DND-41 (cell line): ENCODE measurements at regions not wholly inside any gene's neighbourhood (a gene's known extent, or its start where the extent isn't known, plus 50 kb on each side); places are given as distances from the start of the nearest gene placed in this dataset.

ENCODE experiments used
- ATAC-seq: fragments of 200-7000 bp; cut with Tn5 transposase; 3 replicates; pipeline ENCODE4 v1.9.1; 2021; ENCODE audit warnings: low read depth; ENCODE audit not compliant: insufficient read depth
- DNase-seq: peaks from one replicate; pipeline ENCODE4 v3.0.0-alpha.2; 2020
- H2AFZ ChIP-seq: 2 replicates; pipeline ENCODE4 v1.6.0; 2012; ENCODE audit warnings: low read depth, low read length
- H3K27ac ChIP-seq: 2 replicates; pipeline ENCODE4 v1.5.1; 2012; ENCODE audit warnings: low read length, inconsistent platforms
- H3K27me3 ChIP-seq: fragments of 200-600 bp; sonication (generic); 2 replicates; pipeline ENCODE4 v1.6.0; 2012; ENCODE audit warnings: low read length, mild to moderate bottlenecking, inconsistent platforms; ENCODE audit not compliant: insufficient read depth, poor library complexity
- H3K36me3 ChIP-seq: 2 replicates; pipeline ENCODE4 v1.5.1; 2012; ENCODE audit warnings: low read length, inconsistent platforms; ENCODE audit not compliant: insufficient read depth
- H3K4me1 ChIP-seq: 2 replicates; pipeline ENCODE4 v1.5.1; 2012; ENCODE audit warnings: mild to moderate bottlenecking, low read length; ENCODE audit not compliant: insufficient read depth
- H3K4me2 ChIP-seq: 2 replicates; pipeline ENCODE4 v1.6.0; 2012; ENCODE audit warnings: mild to moderate bottlenecking, moderate library complexity, low read length, inconsistent platforms; ENCODE audit not compliant: insufficient read depth
- H3K4me3 ChIP-seq, 2 experiments: fragments of 200-600 bp in 1 of 2; shearing (Covaris generic) in 1 of 2; 2 replicates each; pipeline ENCODE4 v1.5.1; 2012 to 2016; ENCODE audit warnings: inconsistent platforms in 2 of 2, low read length in 2 of 2, mild to moderate bottlenecking in 2 of 2, low read depth in 1 of 2, moderate library complexity in 1 of 2
- H3K79me2 ChIP-seq: 2 replicates; pipeline ENCODE4 v1.6.0; 2012; ENCODE audit warnings: low read length, inconsistent platforms; ENCODE audit not compliant: insufficient read depth
- H3K9ac ChIP-seq: 2 replicates; pipeline ENCODE4 v1.6.0; 2012; ENCODE audit warnings: low read depth, mild to moderate bottlenecking, inconsistent platforms, low read length, moderate library complexity
- H3K9me3 ChIP-seq: 2 replicates; pipeline ENCODE4 v1.5.1; 2012; ENCODE audit warnings: low read length, moderate library complexity, mild to moderate bottlenecking, inconsistent platforms; ENCODE audit not compliant: insufficient read depth, severe bottlenecking
- H4K20me1 ChIP-seq: 2 replicates; pipeline ENCODE4 v1.6.0; 2012; ENCODE audit warnings: low read length; ENCODE audit not compliant: insufficient read depth
- EZH2 ChIP-seq: IDR thresholded peaks from 3 replicates; pipeline ENCODE4 v1.6.1; 2012; ENCODE audit warnings: borderline replicate concordance, low read depth, mild to moderate bottlenecking, moderate library complexity, low read length, inconsistent platforms; ENCODE audit not compliant: severe bottlenecking
- TF ChIP-seq, protein P1 (sequence below): IDR thresholded peaks from 2 replicates; pipeline ENCODE4 v1.5.1; 2012; ENCODE audit warnings: borderline replicate concordance, low read length, moderate library complexity, mild to moderate bottlenecking; ENCODE audit not compliant: poor library complexity, severe bottlenecking; ENCODE audit errors: extremely low read depth

DNA sequence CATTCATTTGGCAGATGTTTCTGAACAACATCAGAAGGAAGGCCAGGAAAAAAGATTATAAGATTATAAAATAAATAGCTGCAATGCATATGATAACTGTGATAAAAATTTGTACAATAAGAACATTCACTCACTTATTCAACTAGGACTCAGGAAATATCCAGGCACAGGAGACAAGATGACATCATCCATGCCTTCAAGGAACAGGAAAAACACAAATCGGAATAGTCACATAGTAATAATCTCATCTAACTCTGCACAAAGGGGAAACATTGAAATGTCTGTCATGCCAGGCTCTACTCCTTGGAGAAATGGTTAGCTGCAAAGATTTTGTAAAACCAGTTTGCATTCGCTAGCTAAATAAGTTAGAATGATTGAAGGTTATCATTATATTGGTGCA, 233.5 kb upstream of the AGTR1 start:
- ATAC-seq (no peak), DNase-seq (no peak)
- H3K79me2 ChIP-seq: no peaks in the 10 kb centered on the region
- H3K9me3 ChIP-seq: no peaks in the 10 kb centered on the region
- H2AFZ ChIP-seq: no peak overlapping the region
- no peaks in the 10 kb centered on the region for H4K20me1 ChIP-seq
- no peak for TF ChIP-seq EZH2
- TF ChIP-seq, protein P1, sequence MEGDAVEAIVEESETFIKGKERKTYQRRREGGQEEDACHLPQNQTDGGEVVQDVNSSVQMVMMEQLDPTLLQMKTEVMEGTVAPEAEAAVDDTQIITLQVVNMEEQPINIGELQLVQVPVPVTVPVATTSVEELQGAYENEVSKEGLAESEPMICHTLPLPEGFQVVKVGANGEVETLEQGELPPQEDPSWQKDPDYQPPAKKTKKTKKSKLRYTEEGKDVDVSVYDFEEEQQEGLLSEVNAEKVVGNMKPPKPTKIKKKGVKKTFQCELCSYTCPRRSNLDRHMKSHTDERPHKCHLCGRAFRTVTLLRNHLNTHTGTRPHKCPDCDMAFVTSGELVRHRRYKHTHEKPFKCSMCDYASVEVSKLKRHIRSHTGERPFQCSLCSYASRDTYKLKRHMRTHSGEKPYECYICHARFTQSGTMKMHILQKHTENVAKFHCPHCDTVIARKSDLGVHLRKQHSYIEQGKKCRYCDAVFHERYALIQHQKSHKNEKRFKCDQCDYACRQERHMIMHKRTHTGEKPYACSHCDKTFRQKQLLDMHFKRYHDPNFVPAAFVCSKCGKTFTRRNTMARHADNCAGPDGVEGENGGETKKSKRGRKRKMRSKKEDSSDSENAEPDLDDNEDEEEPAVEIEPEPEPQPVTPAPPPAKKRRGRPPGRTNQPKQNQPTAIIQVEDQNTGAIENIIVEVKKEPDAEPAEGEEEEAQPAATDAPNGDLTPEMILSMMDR: no peak
- H3K9ac ChIP-seq: no peak overlapping the region
- no peak overlapping the region for H3K4me2 ChIP-seq
- H3K27ac ChIP-seq: no peak overlapping the region
- H3K36me3 ChIP-seq: no peaks in the 10 kb centered on the region
- H3K4me1 ChIP-seq: no peaks in the 10 kb centered on the region
- H3K4me3 ChIP-seq: no peak overlapping the region
- H3K27me3 ChIP-seq: no peaks in the 10 kb centered on the region

DNA sequence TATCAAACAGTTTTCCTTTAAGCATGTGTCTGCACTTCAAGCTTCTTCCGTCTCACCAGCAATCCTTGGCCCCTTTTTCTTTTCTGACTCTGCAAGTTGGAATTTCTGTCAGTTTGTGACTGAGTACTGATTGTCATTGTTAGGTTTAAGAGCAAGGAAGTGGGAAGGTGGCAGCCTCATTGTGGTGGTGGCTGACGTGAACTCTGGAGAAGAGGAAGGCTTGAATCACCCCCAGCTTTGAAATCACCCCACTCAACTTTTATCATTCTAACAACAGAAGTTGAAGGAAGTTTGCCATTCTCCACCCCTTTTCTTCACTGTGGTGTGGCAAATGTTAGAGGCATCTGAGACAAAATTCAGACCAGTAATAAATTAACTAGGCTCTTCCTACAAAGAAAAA, 231.6 kb upstream of the AGTR1 start:
- H4K20me1 ChIP-seq: no peaks in the 10 kb centered on the region
- no peaks in the 10 kb centered on the region for H3K4me1 ChIP-seq
- H3K27ac ChIP-seq: no peak overlapping the region
- no peaks in the 10 kb centered on the region for H3K36me3 ChIP-seq
- no peak overlapping the region for H3K4me2 ChIP-seq
- no peak overlapping the region for H2AFZ ChIP-seq
- no peak overlapping the region for H3K4me3 ChIP-seq
- no peaks in the 10 kb centered on the region for H3K79me2 ChIP-seq
- no peaks in the 10 kb centered on the region for H3K9me3 ChIP-seq
- TF ChIP-seq EZH2: no peak
- TF ChIP-seq, protein P1: no peak
- no peak overlapping the region for H3K9ac ChIP-seq
- no peak for ATAC-seq
- H3K27me3 ChIP-seq: no peaks in the 10 kb centered on the region
- no peak for DNase-seq

- H3K4me2 ChIP-seq: no peak overlapping the region
- H3K4me3 ChIP-seq: no peak overlapping the region
- ATAC-seq: no peak
- H3K4me1 ChIP-seq: no peaks in the 10 kb centered on the region
- H3K27ac ChIP-seq: no peak overlapping the region
- no peaks in the 10 kb centered on the region for H3K36me3 ChIP-seq
- no peak for DNase-seq
- H3K9me3 ChIP-seq: no peaks in the 10 kb centered on the region
- no peak overlapping the region for H3K9ac ChIP-seq
- H4K20me1 ChIP-seq: no peaks in the 10 kb centered on the region
- no peaks in the 10 kb centered on the region for H3K79me2 ChIP-seq
- TF ChIP-seq EZH2: no peak
- TF ChIP-seq, protein P1: no peak
- no peak overlapping the region for H2AFZ ChIP-seq
- no peaks in the 10 kb centered on the region for H3K27me3 ChIP-seq
Measured at GRCh38 chr3:148466980-148467740, 230.5 kb upstream of the AGTR1 start.

DNA sequence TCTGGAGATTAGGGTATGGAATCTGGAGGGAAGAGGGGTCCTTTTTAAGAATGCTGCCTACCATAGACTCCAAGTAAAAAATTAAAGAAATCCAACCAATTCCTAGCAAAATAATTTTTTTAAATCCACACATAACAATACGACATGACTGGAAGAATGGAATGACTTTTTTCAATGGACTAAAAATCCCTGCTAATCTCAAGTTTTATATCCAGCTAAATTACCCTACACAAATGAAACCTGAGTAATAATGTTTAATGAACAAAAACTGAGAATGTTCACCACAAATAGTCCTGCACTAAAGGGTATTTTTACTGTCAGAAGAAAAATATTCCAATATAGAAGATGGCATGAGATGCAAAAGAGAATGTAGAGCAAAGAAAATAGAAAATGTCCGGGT, 220.3 kb upstream of the AGTR1 start:
- no peak overlapping the region for H3K4me3 ChIP-seq
- no peaks in the 10 kb centered on the region for H3K4me1 ChIP-seq
- no peaks in the 10 kb centered on the region for H3K27me3 ChIP-seq
- ATAC-seq: no peak
- H3K36me3 ChIP-seq: no peaks in the 10 kb centered on the region
- H3K27ac ChIP-seq: no peak overlapping the region
- no peaks in the 10 kb centered on the region for H4K20me1 ChIP-seq
- H2AFZ ChIP-seq: no peak overlapping the region
- no peak overlapping the region for H3K4me2 ChIP-seq
- no peaks in the 10 kb centered on the region for H3K79me2 ChIP-seq
- no peak overlapping the region for H3K9ac ChIP-seq
- no peak for TF ChIP-seq EZH2
- TF ChIP-seq, protein P1: no peak
- no peak for DNase-seq
- H3K9me3 ChIP-seq: peaks cover 6% of the 10 kb centered on the region
